ENCODE measurements at regions not wholly inside any gene's neighbourhood (a gene's known extent, or its start where the extent isn't known, plus 50 kb on each side); places are given as distances from the start of the nearest gene placed in this dataset.

GRCh38 chr10:21092683-21093524, 195.8 kb upstream of the NEBL start (continued):
- TF ChIP-seq, protein P1, sequence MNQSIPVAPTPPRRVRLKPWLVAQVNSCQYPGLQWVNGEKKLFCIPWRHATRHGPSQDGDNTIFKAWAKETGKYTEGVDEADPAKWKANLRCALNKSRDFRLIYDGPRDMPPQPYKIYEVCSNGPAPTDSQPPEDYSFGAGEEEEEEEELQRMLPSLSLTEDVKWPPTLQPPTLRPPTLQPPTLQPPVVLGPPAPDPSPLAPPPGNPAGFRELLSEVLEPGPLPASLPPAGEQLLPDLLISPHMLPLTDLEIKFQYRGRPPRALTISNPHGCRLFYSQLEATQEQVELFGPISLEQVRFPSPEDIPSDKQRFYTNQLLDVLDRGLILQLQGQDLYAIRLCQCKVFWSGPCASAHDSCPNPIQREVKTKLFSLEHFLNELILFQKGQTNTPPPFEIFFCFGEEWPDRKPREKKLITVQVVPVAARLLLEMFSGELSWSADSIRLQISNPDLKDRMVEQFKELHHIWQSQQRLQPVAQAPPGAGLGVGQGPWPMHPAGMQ (IDR thresholded peaks at IDR 0.05; ENCODE audit: borderline replicate concordance) = no peak

- no peaks in the 10 kb centered on the region for H3K36me3 ChIP-seq (ENCODE audit: control insufficient read depth in 2 of 2, insufficient read depth in 2 of 2, low read length in 1 of 2)
- H3K27me3 ChIP-seq (replicated peaks in 1 of 2; ENCODE audit: control insufficient read depth in 2 of 2, insufficient read depth in 2 of 2, low read length in 1 of 2) = no peaks in the 10 kb centered on the region
- SMC1A ChIA-PET (ENCODE audit: uncharacterized antibody, unreplicated experiment) = no interaction called here
- no TSS peak for BruUV-seq (replicated peaks)
- in situ Hi-C loops (cut with MboI) (loop anchor here (25.0 kb wide), 1 partner anchor 872 kb away; no protein-coding TSS in a partner anchor), intact Hi-C loops (cut with micrococcal nuclease; ENCODE audit: unreplicated experiment) (no loop called here)
- CTCF ChIA-PET = no interaction called here
- no peak overlapping the region for H3K9ac ChIP-seq (ENCODE audit: control insufficient read depth, insufficient read depth, low read length)
- H4K20me1 ChIP-seq (ENCODE audit: control insufficient read depth, insufficient read depth) = no peaks in the 10 kb centered on the region
- RAD21 ChIA-PET (ENCODE audit: unreplicated experiment) = no interaction called here
- DNase-seq (ENCODE audit: low read depth, low spot score) = no peak
- H3K4me3 ChIP-seq = no peak overlapping the region
- no peaks in the 10 kb centered on the region for H3K9me3 ChIP-seq (replicated peaks; ENCODE audit: control insufficient read depth, insufficient read depth, low read length)
- no peaks in the 10 kb centered on the region for H3K4me1 ChIP-seq (ENCODE audit: control insufficient read depth, insufficient read depth, low read length)
- H3K79me2 ChIP-seq (ENCODE audit: control insufficient read depth, insufficient read depth, low read length) = no peaks in the 10 kb centered on the region
- H3K27ac ChIP-seq (ENCODE audit: control insufficient read depth, insufficient read depth) = no peak overlapping the region
- WGBS (ENCODE audit: insufficient coverage, insufficient replicate concordance, low lambda C conversion rate, missing lambda C conversion rate) = 43% methylated on average over 6 of the region's 6 CpGs
- POLR2A ChIA-PET = no interaction called here
- no peak overlapping the region for H3K4me2 ChIP-seq (ENCODE audit: control insufficient read depth, insufficient read depth)
- no peak for FAIRE-seq
- ATAC-seq = no peak
- TF ChIP-seq, protein P2, sequence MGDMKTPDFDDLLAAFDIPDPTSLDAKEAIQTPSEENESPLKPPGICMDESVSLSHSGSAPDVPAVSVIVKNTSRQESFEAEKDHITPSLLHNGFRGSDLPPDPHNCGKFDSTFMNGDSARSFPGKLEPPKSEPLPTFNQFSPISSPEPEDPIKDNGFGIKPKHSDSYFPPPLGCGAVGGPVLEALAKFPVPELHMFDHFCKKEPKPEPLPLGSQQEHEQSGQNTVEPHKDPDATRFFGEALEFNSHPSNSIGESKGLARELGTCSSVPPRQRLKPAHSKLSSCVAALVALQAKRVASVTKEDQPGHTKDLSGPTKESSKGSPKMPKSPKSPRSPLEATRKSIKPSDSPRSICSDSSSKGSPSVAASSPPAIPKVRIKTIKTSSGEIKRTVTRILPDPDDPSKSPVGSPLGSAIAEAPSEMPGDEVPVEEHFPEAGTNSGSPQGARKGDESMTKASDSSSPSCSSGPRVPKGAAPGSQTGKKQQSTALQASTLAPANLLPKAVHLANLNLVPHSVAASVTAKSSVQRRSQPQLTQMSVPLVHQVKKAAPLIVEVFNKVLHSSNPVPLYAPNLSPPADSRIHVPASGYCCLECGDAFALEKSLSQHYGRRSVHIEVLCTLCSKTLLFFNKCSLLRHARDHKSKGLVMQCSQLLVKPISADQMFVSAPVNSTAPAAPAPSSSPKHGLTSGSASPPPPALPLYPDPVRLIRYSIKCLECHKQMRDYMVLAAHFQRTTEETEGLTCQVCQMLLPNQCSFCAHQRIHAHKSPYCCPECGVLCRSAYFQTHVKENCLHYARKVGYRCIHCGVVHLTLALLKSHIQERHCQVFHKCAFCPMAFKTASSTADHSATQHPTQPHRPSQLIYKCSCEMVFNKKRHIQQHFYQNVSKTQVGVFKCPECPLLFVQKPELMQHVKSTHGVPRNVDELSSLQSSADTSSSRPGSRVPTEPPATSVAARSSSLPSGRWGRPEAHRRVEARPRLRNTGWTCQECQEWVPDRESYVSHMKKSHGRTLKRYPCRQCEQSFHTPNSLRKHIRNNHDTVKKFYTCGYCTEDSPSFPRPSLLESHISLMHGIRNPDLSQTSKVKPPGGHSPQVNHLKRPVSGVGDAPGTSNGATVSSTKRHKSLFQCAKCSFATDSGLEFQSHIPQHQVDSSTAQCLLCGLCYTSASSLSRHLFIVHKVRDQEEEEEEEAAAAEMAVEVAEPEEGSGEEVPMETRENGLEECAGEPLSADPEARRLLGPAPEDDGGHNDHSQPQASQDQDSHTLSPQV (IDR thresholded peaks at IDR 0.05) = no peak
- TF ChIP-seq ZZZ3 (IDR thresholded peaks at IDR 0.05; ENCODE audit: control insufficient read depth, insufficient read length, low read depth) = no peak
- TF ChIP-seq HDAC2 (IDR thresholded peaks at IDR 0.05) = no peak
- TF ChIP-seq BACH1 (IDR thresholded peaks at IDR 0.05; ENCODE audit: borderline replicate concordance) = no peak
- no peak for TF ChIP-seq CBX5 (IDR thresholded peaks at IDR 0.05; ENCODE audit: low read depth)
- TF ChIP-seq ZNF217 (IDR thresholded peaks at IDR 0.05) = no peak
- no peak for TF ChIP-seq EGR1 (IDR thresholded peaks at IDR 0.05; ENCODE audit: borderline replicate concordance in 1 of 2, low read depth in 2 of 2, low read length in 2 of 2)
- no peak for TF ChIP-seq NFYA (IDR thresholded peaks at IDR 0.05; ENCODE audit: borderline replicate concordance, low read depth, low read length)
- TF ChIP-seq, protein P3, sequence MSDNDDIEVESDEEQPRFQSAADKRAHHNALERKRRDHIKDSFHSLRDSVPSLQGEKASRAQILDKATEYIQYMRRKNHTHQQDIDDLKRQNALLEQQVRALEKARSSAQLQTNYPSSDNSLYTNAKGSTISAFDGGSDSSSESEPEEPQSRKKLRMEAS (IDR thresholded peaks at IDR 0.05; ENCODE audit: low read depth, low read length) = no peak
- no peak for TF ChIP-seq TBL1XR1 (IDR thresholded peaks at IDR 0.05; ENCODE audit: low read depth, low read length)
- H2AFZ ChIP-seq (ENCODE audit: control insufficient read depth, low read depth, low read length) = no peak overlapping the region
Observed at GRCh38 chr10:21090609-21091082, 193.5 kb upstream of the NEBL start.
